HCEC 1CT (cell line): ENCODE measurements at regions not wholly inside any gene's neighbourhood (a gene's known extent, or its start where the extent isn't known, plus 50 kb on each side); places are given as distances from the start of the nearest gene placed in this dataset.
"Not testable (repeated sequence)": the region's sequence is repeated elsewhere in the genome, so short reads cannot be mapped to it uniquely, and the experiment has no call there.

ENCODE experiments used
- DNase-seq: peaks from one replicate; pipeline ENCODE4 v3.0.0-alpha.2; 2017

DNA sequence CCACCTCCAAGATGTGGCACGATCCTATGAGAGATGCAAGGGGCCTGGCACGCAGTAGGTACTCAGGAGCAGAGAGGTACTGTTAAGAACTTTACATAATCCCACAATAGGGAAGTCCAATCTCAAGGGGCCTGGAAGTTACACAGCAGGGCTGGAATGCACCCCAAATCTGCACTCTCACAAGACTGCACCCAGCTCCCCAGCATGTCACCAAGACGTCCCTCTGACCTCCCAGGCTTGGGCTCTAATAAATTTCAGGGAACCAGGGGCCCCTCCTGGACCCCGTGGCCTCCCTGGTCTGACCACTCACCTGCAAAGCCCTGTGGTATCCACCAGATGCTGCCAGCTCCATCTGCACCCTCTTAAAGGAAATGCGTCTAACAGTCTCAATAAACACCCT lies 94.9 kb downstream of the OAT start:
- no peak for DNase-seq

DNA sequence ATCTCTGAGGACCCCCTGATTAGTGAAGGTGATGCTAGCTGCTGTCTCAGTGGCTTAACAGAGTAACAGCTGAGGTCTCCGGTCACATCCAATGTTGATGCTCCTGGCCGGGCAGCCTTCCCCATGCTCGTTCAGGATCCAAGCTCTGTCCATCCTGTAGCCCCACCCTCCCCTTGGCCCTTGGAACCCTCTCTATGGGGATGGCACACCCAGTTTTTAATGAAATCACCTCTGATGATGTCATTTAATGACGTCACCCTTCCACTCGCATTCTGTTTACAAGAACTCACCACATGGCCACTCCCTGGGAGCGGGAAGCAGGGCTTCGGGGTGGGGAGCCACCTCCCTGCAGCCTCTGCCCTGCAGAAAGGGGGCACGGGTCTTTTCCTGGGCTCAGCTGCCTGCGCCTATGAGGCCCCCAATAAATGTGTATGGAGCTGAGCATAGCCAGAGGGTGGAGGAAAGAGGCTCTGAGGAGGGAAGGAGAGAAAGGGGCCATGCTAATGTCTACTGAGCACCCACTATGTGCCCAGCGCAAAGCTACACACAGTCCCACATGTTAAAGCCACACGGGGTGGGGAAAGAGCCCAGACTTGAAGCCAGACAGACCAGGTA lies 95.5 kb downstream of the OAT start:
- no peak for DNase-seq

DNA sequence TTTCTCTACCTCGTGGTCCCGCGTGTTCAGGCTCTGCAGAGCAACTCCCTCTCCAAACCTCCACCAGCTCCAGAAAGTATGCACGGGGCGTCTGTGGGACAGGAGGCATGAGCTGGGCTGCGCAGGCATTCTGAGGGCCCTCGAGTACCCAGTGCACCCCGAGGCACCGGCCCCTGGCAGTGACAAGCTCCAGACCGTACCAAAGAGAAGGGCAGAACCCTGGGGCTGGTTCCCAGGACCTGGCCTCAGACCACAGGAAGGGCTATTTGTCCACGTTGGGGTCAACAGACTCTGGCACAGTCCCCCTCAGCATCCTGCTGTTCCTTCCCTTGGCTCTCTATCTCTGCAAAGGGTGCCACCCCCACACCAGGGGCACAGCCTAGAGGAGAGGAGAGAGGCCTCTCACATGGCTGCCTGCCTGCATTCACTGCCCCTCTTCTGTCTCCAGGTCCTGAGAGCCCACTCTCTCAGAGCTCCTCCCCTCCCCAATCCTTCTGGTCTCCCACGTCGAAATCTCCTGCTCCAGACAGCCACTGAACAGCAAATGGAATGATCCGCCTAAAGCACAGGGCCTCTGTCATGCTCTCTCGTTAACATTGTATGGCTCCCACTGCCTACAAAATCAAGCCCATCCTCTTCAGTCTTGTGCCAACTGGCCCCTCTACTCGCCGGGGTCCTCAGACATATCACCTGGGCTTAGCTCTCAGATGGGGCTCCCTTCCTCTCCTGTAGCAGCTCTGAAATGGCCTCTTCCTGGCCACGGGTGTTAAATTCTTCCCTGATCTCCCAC lies 96.3 kb downstream of the OAT start:
- DNase-seq = no peak

DNA sequence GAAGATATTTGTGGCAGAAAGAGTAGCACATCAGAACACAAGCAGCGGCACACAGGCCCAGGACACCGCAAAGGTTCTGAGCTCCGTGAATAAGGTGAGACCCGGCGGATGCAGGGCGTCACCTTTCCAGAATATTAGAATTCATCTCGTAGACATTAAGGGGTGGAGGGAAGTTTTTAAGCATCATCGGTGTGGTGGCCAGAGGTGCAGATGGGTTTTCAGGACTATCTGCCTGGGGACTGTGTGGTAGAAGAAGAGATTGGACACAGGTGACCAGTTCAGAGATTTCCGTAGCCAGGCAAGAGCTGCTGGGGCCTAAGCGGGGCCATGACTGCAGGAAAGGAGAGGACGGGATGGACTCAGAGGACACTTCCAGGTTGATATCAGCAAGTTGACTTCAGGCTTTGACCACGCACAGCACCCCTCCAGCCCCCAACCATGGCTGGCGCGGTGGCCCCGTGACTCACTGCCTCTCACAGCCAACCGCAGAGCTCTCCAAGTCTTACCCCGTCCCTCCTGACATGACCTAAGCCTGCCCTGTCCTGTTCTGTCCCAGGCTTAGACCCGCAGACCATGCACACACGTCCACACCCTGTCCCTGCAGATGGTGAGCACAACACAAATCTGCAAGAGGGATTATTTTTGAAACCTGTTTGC lies 97.2 kb downstream of the OAT start:
- DNase-seq = no peak

DNA sequence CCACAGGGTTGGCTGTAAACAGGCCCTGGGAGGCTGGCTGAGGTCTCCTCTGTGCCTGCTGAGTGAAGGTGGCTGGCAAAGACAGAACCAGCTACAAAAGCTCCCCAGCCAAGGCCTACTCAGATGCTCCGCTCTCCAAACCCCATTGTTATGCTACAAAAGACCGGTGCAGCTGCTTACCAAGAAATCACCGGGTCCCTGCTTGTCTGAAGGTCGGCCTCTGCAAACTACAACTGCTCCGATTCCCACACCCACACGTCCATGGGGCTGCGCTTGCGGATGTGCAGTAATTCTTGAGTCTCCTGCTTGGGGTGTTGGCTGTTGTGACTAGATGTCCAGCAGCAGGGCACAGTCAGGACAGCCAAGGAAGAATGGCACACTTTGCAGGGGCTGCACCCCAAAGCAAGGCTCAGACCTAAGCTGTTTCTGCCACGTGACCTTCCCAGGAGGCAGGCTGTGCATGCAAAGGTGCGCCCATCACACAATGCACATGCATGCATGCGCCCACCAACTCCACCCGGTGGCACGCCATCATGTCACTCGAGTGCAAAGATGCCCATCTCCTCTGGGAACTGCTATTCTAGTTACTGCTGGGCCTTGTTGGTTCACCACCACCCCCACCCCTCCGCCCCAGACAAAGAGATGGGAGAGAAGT lies 97.8 kb downstream of the OAT start:
- DNase-seq = no peak

DNA sequence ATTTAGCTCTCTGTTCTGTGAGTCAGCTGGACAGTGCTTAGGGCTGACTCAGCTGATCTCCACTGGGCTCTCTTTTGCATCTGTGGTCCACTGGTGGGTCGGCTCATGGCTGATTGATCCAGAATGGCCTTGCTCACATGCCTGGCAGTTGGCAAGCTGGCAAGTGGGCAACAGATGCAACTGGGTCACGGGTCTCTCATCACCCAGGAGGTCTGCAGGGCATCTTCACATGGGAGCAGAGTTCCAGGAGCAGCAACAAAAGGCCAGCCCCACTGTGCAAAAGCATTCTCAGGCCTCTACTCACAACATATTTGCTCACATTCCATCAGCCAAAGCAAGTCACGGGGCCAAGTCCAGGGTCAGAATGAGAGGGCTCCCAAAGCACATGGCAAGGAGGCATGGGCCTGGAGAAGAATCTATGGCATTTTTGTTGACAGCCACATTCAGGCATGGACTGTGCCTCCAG lies 98.8 kb downstream of the OAT start:
- DNase-seq = no peak

DNA sequence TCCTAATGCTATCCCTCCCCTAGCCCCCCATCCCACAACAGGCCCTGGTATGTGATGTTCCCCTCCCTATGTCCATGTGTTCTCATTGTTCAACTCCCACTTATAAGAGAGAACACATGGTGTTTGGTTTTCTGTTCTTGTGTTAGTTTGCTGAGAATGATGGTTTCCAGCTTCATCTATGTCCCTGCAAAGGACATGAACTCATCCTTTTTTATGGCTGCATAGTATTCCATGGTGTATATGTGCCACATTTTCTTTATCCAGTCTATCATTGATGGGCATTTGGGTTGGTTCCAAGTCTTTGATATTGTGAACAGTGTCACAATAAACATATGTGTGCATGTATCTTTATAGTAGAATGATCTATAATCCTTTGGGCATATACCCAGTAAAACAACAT lies 99.2 kb downstream of the OAT start:
- not testable (repeated sequence) for DNase-seq

DNA sequence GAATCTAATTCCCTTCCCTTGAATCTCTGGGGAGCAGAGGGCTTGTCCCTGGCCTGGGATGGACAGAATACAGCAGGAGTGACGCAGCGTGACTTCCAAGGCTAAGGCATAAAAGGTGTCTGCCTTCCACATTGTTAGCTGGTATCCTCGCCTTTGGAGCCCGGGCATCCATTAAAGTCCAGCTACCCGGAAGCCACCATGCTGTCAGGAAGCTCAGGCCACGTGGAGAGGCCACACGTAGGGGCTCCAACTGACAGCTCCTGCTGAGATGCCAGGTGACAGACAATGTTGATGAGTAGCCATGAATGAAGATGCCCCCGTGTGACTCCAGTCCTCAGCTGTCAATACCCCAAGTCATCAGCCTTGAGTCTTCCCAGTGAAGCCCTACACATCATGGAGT lies 99.9 kb downstream of the OAT start:
- DNase-seq = no peak

DNA sequence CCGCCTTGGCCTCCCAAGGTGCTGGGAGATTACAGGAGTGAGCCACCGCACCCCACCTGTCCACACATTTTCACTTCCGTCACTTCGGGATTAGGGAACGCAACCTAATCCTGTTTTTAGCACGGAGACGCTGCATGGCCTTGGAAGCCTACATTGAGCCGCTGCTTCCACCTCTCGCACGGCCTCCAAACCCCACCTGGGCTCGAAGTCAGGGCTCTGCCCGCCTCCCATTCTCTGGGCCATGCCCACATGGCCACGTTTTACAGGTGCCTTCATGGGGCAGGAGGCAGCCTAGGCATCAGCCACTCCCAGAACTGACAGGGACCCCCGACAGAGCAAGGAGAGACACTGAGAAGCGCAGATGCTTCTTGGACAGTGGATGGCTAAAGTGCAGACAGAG lies 100.6 kb downstream of the OAT start:
- no peak for DNase-seq

DNA sequence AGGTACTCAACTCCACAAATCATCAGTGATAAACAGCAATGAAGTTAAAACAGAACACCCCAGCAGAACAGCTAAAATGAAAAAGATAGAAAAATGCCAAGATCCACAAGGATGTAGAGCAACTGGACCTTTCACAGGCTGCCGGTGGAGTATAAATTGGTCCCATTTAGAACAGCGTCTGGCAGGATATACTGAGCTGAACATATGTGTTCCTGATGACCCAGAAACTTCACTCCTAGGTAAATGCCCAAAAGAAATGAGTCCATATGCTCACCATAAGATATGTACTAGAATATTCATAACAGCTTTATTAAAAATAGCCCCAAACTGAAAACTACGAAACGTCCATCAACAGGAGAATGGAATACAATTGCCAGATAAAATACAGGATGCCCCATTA lies 102.4 kb downstream of the OAT start:
- no peak for DNase-seq

DNA sequence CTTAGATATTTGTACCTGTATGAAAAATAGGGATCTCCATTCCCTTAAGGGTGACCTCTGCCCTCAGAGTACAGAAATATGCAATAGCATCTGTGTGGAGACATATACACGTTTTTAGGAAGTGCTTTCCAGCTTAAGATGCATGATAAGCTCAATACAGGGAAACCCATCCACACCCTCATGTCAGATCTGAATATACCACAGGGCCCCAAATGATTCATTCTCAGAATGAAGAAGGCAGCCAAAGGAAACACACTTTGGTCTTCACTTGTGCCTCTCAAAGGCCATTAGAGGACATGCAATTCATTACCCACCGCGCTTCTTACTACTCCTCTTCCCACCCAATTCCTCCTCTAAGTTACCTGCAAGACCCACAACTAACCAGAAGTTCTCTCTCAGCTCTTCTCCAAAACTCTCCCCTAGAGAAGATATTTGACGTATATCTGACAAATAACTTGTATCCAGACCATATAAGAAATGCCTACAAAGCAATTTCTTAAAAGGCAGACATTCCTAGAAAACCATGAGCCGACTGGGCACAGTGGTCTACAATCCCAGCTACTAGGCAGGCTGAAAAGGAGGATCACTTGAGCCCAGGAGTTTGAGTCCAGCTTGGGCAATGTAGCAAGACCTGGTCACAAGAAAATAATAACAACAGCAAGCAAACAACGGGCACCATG lies 103.0 kb downstream of the OAT start:
- DNase-seq = no peak

DNA sequence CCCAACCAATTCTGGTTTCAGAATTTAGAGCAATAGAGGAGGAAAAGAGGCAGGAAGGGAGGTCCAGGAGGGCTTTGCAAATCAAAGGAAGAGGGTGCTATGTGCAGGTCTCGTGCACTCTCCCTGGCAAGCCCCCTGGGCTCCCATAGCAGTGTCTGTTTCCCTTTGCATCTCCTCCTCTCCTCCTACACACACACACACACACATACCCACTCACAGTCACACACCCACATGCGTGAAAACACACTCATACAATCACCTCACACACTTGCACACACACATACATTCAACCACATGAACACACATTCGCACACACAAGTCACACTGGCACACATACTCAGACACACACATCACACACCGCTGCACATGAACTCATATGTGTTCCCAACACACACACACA lies 105.3 kb downstream of the OAT start:
- no peak for DNase-seq

DNA sequence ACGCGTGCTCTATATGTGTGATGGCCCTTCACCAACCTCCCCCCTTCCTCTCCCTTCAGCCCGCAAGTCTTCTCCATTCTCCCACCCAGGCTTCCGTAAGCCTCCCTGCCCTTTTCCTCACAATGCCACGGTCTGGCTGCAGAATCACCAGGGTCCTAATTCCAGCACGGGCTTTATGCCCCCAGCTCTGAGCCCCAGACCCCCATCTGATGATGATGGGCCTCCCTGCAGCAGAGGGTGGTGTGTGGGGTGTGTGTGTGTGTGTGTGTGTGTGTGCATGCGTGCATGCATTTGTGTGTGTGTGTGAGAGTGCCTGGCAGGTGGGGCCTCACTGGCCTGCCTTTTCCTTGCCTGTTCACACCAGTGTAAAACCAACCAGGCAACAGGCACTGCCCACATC lies 109.9 kb downstream of the OAT start:
- no peak for DNase-seq

DNA sequence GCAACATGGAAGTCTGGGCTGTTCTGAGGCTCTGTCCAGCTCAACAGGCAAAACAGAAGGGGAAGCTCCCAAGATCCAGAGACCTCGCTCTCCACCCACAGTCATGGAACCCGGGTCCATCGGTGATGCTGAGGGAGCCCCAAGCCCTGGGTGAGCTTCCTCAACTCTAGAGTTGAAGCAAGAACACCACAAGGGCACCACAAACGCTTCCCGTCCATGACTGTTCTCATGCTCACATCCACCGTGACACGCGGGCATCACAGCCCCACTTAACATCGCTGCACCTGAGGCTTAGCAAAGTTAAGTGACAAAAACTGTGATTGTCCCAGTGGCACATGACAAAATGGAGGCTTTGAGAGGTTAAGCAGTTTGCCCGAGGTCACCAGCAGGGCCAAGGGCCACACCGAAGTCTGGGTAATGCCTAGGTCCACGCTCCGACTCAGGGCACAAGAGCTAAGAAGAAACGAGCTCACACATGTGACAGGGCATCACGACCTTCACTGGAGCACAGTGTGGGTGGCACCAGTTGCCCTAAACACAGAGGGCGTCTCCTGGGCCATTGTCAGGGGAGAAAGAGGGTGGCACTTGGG lies 110.6 kb downstream of the OAT start:
- DNase-seq = no peak

DNA sequence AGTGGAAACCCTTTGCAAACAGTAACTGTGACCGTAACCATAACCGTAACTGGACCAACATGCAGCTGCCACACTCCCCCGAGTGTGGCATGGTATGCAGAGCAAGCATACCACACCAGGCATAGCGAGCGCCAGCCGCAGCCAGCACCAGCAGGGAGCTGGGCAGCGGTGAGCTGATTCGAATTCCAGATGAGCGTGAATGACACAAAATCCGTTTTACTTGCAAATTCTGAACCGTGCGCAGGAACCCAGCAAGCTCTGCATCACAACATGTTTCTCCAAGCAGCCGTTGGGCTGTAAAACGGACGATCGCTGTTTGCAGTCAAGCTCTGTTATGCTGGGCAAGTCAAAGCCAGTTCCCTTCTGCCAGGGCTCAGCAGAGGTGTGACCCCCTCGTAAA lies 111.1 kb downstream of the OAT start:
- no peak for DNase-seq

DNA sequence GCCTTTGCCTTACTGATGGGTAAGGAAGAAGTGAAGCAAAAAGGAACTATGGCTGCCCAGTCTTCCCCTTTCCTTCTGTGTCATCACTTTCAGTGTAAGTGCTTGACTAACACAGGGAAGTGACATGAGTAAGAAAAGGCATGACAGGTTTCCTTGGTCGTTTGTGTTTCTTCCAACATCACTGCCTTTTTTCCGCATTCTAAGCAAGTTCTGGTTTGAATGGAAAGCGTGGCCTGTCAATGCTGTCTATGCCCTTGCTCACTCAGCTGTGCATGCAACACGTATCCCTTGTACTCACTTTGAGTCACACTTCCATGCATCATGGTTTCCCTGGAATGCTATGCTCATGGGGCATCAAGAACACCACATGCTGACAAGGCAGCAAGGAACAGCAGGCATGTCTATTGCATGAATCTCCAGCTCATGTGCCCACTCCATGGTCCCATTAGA lies 111.8 kb downstream of the OAT start:
- no peak for DNase-seq

DNA sequence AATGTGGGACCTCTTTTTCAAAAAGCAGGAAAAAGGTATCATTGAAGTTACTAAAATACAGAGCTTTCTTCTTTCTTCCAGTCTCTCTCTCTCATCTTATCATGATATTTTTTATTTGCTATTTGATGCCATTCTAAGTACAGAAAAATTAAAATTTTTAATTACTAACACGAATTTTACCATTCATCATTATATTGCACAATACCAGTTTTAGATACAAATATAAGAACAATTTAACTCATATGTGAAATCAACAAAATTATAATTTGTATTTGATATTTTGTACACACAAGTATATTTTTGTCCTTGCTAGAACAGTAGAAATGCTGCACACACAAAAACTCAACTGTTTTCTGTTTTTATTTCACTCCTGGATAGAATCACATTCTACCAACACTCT lies 112.2 kb downstream of the OAT start:
- no peak for DNase-seq

DNA sequence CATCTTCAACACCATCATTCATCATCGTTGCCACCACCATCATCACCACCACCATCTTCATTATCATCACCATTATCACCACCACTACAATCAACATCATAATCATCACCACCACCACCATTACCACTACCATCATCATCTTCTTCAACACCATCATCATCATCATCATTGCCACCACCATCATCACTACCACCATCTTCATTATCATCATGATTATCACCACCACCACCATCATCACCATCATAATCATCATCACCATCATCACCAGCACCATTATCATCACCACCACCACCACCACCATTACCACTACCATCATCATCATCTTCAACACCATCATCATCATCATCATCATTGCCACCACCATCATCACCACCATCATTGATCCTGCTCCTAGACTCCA lies 112.7 kb downstream of the OAT start:
- no peak for DNase-seq

DNA sequence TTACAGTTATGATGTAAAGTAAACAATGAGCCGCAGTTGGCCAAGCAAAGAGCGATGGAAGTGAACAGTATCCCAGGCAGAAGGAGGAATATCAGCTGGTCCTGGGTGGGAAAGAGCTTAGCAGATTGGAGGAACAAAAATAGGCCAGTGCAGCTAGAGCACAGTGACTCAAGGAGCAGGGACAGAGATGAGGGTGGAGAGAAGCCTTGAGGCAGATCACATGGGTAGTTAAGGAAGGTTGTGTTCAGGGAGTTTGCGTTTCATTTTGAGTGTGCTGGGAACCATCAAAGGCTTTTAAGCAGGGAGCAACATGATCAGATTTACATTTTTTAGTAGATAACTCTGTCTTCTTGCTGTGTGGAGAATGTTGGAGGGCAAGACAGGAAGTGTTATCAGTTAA lies 113.6 kb downstream of the OAT start:
- DNase-seq = no peak

DNA sequence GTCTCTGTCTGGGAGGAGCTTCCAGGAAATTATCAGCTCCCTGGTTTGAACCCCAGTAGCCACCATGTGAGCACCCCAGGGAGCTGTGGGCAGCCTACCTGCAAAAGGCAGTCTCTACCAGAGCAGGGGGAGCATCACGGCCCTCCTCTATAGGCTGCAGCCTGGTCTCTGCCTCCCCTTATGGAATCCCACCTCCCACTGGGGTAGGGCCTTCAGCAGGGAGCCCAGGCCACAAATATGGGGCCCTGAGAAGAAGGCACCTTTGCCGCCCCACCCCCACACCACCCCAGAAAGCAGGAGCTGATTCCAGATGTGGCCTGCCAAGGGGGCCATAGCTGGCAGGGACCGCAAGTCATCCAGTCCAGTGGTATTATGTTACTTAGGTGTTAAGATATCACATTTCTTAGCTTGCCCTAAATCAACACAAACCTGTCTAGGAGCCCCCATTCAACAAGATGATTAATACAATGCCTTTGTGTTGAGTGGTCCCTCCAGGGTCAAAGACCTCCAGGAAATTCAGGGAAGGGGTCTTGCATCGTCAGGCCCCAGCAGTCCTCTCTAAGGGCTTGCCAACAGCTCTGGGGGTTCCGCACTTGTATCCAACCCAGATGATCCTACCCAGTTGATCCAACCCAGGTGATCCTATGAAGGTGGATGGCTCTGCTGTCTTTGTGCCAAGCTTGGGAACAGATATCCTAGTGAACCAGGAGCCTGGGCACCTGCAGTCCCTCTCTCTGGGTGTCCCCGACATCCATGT lies 114.9 kb downstream of the OAT start:
- DNase-seq = no peak

DNA sequence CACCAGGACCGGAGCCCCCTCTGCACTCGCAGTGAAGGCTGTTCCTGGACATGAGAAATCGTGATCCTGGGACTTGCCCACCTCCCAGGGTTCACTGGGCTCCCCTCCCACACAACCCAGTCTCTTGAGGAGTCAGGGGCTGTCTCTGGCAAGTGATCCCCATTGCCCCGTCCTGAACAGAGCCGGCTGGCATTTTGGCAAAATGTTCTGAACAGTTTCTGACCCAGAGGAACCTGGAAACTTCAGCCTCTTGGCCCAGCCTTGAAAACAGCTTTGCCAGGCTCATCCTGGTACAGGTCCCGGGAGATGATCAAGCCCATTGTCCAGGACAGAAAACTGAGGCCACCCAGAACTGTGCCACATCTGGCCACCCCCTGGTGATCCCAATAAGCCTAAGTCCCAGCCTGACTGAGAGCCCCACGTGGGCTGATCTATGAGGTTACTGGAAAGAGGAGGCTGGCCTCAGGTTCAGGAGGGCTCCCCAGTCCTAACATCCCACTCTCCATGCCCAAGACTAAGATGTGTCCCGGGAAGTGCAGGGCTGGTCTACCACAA lies 115.7 kb downstream of the OAT start:
- DNase-seq = no peak

DNA sequence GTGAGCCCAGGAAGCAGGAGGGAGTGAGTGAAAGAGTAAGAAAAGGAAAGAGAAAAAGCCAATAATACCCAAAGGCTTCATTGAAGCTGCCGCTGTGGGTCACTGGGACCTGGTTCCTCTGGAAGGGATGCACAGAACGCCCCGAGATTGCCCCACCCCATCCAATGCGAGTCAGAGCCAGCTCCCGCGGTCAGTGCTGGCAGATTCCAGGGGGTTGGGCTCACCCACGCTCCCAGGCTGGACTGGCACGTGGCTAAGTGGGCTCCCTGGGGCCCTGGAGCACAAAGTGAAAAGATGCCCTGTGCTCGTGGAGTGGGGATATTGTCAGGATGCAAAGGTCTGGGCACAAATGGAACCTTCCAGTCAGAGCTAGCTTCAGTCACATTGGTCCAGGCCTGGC lies 117.0 kb downstream of the OAT start:
- no peak for DNase-seq
